NCI-H2081 (cell line): ENCODE measurements at regions not wholly inside any gene's neighbourhood (a gene's known extent, or its start where the extent isn't known, plus 50 kb on each side); places are given as distances from the start of the nearest gene placed in this dataset.
"Not testable (repeated sequence)": the region's sequence is repeated elsewhere in the genome, so short reads cannot be mapped to it uniquely, and the experiment has no call there.

Source experiments
- DNase-seq, 2 experiments: peaks; one replicate each; lab custom pipeline; 2025; lab: John Stamatoyannopoulos, UW

DNA sequence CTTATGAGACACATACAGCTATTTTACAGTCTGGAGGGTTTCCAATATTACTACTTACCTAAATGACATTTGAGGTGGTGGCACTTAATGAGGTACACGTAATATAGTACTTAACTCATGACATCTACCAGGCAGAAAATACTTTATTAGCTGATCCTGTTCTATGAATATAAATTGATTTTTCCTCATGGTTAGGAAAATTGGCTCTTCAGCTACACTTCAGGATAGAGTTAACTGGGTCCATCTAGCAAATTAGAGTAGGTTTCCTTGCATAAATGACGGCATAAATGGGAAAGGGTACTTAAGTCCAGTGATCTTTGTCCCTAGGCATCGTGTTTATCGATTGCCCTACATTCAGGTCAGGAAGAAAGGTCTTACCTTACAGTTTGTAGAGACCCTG lies 988.8 kb upstream of the TMPRSS15 start:
- DNase-seq: no peak

GRCh38 chr21:19400223-19400770 lies 996.7 kb upstream of the TMPRSS15 start:
- no peak for DNase-seq

DNA sequence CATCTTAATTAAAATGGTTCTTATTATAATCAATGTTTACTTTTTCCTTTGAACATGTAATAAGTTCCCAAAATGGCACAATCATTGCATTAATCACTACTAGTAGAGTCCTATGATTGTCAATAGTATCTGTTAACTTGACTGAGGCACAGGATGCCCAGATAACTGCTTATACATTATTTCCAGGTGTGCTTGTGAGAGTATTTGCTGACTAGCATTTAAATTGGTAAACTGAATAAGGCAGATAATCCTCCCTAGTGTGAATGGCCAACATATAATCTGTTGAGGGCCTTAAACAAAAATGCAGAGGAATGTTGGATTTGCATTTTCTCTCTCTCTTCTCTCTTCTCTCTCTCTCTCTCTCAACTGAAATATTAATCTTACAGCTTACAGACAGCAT lies 999.3 kb upstream of the TMPRSS15 start:
- no peak for DNase-seq

GRCh38 chr21:19405326-19405725 lies 1001.7 kb upstream of the TMPRSS15 start:
- no peak for DNase-seq

GRCh38 chr21:19420565-19420964 lies 1017.0 kb upstream of the TMPRSS15 start:
- DNase-seq: no peak

DNA sequence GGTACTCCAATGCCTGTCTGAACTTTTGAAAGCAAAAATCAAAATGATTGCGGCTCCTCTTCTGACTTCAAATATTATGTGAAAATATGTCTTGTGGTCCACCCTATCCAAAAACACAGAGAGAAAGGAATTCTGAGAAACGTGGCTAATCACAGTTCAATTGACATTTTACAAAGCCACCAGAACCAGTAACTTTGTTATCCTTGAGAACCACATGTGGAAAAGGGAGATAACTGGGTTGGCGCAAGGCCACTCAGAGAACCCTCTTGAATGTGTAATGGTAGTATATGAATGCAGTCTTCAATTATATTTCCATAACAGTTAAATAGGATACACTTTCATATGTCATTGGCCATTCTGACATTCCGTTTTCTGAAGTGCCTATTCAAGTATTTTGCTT lies 1030.0 kb upstream of the TMPRSS15 start:
- DNase-seq: no peak

DNA sequence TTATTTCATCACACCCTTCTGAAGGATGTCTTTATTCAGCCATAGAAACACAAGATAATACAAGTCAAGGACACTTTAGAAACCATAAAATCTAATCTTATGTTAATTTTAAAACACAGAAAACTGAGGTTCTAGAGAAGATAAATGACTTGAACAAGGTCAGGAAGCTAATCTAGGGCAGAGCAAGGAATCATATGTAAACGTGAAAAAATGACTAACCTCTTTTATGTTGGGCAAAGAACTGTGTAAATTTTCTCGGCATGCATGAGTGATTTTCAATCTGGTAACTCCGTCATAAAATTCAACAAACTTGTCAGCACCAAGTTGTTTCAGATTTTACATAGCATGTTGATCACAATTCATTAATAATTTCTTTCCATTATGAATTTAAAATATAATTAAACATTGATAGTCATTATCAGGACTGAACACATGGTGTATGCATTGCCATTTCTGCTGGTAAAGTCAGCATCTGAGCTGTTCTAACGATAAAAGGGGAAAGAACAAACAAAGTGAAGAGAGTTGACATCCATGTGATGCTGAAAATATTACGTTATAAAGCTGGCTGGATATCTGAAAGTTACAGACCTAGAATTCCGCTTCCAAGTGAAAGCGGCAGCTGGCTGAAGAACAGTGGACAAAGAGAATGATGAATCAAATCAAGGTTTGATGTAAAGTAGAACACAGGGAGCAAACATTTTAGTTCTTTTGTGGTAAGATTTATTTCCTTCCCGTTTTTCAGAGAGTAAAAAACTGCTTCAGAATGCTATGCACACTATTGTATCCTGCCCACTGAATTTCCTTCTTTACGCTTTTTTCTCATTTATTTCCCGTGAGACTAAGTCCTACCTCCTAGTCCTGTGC lies 1037.4 kb upstream of the TMPRSS15 start:
- peak in 1 of 2 experiments; percentile 3 for DNase-seq

- no peak for DNase-seq
Observed at GRCh38 chr21:19458295-19458694, 1054.7 kb upstream of the TMPRSS15 start.

DNA sequence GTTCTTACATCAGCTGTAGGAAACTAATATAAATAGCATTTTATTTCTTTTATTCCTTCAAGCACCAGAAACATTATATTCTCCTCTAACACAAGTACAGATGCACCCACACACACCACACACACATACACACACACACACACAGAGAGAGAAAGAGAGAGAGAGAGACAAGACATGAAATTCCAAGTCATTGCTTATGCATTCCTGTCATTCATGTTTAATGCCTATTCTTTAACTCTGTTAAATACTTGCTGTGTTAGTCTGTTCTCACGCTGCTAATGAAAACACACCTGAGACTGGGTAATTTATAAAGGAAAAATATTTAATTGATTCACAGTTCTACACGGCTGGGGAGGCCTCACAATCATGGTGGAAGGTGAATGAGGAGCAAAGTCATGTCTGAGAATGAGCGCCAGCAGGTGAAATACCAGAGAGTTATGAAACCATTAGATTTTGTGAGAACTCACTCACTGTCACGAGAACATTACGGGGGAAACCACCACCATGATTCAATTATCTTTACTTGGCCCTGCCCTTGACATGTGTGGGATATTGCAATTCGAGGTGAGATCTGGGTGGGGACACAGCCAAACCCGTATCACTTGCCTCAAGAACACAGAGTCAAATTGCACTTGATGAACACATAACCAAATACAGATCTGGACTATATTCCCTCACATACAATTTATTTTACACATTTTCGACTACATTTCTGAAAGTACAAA lies 1058.1 kb upstream of the TMPRSS15 start:
- no peak for DNase-seq

DNA sequence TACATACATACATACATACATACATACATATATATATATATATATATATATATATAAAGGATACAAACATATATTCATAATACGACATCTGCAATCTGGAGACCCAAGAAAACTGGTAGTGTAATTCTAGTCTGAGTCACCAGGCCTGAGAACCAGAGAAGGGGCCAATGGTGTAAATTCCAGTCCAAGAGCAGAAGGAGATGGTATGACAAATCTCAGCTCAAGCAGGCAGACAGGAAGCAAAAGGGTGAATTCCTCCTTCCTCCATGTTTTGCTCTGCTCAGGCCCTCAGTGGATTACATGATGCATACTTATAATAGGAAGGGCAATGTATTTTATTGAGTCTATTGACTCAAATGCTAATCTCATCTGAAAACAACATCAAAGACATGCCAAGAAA lies 1060.4 kb upstream of the TMPRSS15 start:
- no peak for DNase-seq

DNA sequence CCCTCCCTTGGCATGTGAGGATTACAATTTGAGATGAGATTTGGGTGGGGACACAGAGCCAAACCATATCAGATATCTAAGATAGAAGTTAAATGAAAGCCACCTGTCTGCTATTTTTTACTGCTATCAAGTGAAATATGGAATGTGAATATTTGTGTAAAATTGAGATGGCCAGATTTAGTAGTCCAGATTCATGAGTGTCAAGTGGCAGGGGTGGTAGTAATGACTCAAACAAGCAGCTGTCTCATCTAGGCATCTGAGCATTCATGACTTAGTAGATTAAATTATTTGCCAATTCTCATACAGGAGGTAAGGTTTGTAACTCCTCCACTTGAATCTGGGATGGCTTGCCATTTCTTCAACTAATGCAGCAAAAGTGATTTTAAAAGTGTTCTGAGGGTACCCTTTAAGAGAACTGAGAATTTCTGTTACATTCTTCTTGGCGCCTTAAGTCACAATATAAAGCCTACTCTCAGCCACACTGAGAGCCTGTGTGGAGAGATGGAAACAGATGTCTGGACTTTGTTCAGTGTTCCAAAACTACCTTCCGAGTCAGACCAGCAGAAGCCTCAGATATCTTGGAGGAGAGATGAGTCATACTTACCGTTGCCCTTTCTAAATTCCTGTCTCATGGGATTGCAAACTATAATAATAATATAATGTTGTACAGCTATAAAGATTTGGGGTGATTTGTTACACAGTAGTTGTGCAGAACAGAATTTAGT lies 1065.6 kb upstream of the TMPRSS15 start:
- DNase-seq: no peak

DNA sequence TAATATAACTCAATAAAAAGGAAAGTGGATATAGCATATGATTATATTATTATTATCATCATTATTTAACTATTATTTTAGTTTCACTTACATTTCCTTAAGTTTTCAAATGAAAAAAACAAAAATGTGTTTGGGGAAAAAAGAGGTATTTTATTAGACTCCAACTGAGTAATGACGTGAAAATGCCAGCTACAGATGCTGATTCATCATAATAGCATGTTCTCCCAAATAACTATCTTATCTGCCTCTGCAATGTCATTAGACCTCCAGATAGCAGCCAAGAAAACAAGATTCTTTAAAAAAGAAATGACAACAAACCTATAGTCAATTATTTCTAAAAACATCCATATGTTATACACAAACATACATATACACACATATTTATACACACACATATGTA lies 1071.9 kb upstream of the TMPRSS15 start:
- no peak for DNase-seq

- DNase-seq: no peak
Observed at GRCh38 chr21:19489930-19490329, 1086.3 kb upstream of the TMPRSS15 start.

- DNase-seq: no peak
Observed at GRCh38 chr21:19490481-19490880, 1086.9 kb upstream of the TMPRSS15 start.

- not testable (repeated sequence) for DNase-seq
Observed at GRCh38 chr21:19493437-19494241, 1090.1 kb upstream of the TMPRSS15 start.

GRCh38 chr21:19501115-19501514 lies 1097.5 kb upstream of the TMPRSS15 start:
- DNase-seq: no peak

GRCh38 chr21:19507682-19508260 lies 1104.2 kb upstream of the TMPRSS15 start:
- peak in 1 of 2 experiments; percentile 20 for DNase-seq

DNA sequence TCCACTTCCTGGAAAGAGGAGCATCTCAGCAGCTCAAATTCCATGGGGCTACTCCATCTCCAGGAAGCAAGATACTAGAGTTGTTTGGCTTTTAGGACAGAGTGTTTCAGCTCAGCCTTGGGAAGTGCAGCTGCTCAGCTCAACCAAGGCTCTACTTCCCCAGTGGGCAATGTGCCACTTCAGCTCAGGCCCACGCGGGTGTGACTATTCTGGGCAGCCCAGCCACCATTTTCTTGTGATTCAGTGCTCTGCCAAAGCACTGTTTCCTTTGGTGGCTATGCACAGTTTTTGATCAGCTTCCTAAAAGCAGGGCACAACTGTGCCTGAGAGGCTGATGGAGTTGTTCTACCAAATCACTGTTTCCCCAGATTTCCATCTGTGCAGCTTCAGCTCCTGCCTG lies 1104.9 kb upstream of the TMPRSS15 start:
- DNase-seq: no peak

- DNase-seq: no peak
Observed at GRCh38 chr21:19508844-19509243, 1105.3 kb upstream of the TMPRSS15 start.

- no peak for DNase-seq
Observed at GRCh38 chr21:19510057-19510456, 1106.5 kb upstream of the TMPRSS15 start.

DNA sequence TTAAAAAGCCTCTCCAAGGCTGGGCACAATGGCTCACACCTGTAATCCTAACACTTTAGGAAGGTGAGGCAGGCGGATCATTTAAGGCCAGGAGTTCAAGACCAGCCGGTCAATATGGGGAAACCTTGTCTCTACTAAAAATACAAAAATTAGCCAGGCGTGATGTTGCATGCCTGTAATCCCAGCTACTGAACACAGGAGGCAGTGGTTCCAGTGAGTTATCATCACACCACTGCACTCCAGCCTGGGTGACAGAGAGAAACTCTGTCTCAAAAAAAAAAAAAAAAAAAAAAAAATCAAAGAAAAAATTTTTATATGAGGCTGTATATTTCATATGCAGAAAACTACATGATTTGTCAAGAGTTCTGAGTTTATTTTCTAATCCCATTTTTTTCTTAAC lies 1107.1 kb upstream of the TMPRSS15 start:
- no peak for DNase-seq
